ENCODE measurements at regions not wholly inside any gene's neighbourhood (a gene's known extent, or its start where the extent isn't known, plus 50 kb on each side); places are given as distances from the start of the nearest gene placed in this dataset.

DNA sequence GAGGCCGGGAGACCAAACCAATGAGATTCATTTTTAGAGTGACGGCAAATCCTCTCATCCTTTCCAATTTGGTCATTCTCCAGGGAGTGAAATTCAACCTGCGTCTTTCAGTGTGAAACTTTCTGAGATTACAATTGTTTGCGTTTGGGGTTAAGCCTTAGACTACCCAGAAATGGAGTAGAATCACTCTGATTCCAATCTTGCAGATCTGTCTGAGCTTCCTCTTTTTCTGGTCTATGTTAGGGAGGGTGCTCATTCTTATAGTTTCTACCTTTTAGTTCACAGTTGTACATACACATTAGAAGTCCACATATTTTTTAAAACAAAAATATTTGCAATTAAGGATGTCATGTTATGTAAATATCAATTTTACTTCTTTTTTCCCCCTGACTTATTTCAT, 183.0 kb upstream of the PHACTR1 start:
- H3K27me3 ChIP-seq (ENCODE audit: control insufficient read depth, insufficient read depth, low read length) = no peaks in the 10 kb centered on the region
- intact Hi-C loops (cut with DNase I) = no loop called here
- no peaks in the 10 kb centered on the region for H3K36me3 ChIP-seq (ENCODE audit: control insufficient read depth in 2 of 3, insufficient read depth in 3 of 3, low read length in 3 of 3)
- DNase-seq (no peak), FAIRE-seq (no peak)
- H3K9me3 ChIP-seq (ENCODE audit: control insufficient read depth in 2 of 3, insufficient read depth in 1 of 3, low read length in 3 of 3) = no peaks in the 10 kb centered on the region
- H3K4me1 ChIP-seq (ENCODE audit: control insufficient read depth in 2 of 3, insufficient read depth in 2 of 3, low read depth in 1 of 3, low read length in 3 of 3) = peaks cover 0 to 3% (median 0%) of the 10 kb centered on the region in 3 donors
- H3K27ac ChIP-seq (ENCODE audit: low read depth in 2 of 2, low read length in 2 of 2) = no peak overlapping the region
- H3K4me3 ChIP-seq (ENCODE audit: low read length in 3 of 3) = no peak overlapping the region
- no peak overlapping the region for H3K9ac ChIP-seq (ENCODE audit: low read length in 3 of 3)
- TF ChIP-seq, protein P1, sequence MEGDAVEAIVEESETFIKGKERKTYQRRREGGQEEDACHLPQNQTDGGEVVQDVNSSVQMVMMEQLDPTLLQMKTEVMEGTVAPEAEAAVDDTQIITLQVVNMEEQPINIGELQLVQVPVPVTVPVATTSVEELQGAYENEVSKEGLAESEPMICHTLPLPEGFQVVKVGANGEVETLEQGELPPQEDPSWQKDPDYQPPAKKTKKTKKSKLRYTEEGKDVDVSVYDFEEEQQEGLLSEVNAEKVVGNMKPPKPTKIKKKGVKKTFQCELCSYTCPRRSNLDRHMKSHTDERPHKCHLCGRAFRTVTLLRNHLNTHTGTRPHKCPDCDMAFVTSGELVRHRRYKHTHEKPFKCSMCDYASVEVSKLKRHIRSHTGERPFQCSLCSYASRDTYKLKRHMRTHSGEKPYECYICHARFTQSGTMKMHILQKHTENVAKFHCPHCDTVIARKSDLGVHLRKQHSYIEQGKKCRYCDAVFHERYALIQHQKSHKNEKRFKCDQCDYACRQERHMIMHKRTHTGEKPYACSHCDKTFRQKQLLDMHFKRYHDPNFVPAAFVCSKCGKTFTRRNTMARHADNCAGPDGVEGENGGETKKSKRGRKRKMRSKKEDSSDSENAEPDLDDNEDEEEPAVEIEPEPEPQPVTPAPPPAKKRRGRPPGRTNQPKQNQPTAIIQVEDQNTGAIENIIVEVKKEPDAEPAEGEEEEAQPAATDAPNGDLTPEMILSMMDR (IDR thresholded peaks at IDR 0.05; ENCODE audit: borderline replicate concordance, extremely low read depth, insufficient read depth) = no peak

DNA sequence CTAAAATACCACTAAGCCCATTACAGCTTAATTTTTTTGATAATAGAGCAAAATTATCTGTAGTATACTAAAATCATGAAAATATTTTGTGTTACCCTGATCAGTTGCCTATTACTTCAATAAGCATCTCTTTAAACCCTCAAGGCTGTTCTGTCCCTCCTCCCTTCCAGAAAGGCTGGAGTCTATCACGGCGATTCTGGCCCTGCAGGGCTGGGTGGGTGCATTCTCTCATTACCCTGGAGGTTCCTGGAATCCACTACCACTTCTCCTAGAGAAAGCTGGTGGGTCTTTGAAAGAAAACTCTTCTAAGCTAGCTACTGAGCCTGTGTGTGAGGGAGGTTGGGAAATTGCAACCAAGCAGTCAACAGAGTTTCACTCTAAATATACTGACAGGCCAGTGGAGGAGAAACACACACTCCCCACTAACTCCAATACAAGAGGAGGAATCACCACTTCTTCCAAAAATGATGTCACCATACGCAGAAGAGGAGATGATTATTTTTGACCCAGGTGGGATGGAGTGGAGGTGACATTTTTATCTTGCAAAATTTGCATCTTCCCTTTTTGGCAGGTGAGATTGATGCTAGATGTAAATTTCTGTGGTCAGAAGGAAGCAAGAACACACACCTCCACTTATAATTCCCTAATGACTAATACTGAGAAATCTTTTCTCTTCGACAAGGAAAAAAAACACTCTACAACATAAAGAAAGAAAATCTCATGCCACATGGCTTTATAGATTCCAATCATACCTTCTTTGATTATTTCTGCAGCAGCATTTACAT, 182.3 kb upstream of the PHACTR1 start:
- DNase-seq = no peak
- H3K27me3 ChIP-seq (ENCODE audit: control insufficient read depth, insufficient read depth, low read length) = no peaks in the 10 kb centered on the region

DNA sequence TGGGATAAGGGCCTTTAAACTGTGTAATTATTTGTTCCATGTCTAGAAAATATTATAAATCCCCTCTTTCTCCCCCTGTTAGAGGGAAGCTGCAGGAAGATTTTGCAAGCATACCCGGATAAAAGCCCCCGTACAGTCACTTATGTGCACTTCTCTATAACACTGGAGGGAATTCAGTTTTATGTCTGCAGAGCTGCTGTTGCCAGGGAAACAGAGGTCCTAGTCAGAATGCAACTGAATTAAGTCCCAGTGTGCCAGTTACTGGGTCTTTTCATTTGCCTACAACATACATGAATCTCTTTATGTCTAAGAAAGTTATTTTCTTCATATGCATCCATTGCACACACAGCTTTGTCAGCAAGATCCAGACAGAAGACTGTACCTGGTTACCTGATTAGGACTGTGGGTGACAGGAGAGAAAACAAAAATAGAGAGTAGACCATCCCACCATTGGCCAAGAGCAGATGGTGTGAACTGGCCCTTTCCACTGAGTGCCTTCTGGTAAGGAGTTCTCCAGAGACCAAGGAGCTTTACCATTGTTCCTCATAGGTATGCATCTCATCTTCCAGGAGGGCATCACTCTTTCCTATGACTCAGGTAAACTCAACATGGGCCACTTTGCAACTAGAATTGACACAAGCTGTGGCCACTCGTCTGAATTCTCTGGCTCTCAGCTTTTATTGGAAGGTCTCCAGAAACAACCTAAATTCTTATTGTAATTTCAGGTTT, 180.8 kb upstream of the PHACTR1 start:
- TF ChIP-seq, protein P1 (IDR thresholded peaks at IDR 0.05; ENCODE audit: borderline replicate concordance, extremely low read depth, insufficient read depth) = no peak
- no peaks in the 10 kb centered on the region for H3K9me3 ChIP-seq (ENCODE audit: control insufficient read depth in 2 of 3, insufficient read depth in 1 of 3, low read length in 3 of 3)
- DNase-seq = no peak
- H3K4me1 ChIP-seq (ENCODE audit: control insufficient read depth in 2 of 3, insufficient read depth in 2 of 3, low read depth in 1 of 3, low read length in 3 of 3) = peaks cover 0 to 14% (median 0%) of the 10 kb centered on the region in 3 donors
- H3K27me3 ChIP-seq (ENCODE audit: control insufficient read depth, insufficient read depth, low read length) = no peaks in the 10 kb centered on the region
- no peak for FAIRE-seq
- no peak overlapping the region for H3K9ac ChIP-seq (ENCODE audit: low read length in 3 of 3)
- no peak overlapping the region for H3K27ac ChIP-seq (ENCODE audit: low read depth in 2 of 2, low read length in 2 of 2)
- intact Hi-C loops (cut with DNase I) = no loop called here
- no peaks in the 10 kb centered on the region for H3K36me3 ChIP-seq (ENCODE audit: control insufficient read depth in 2 of 3, insufficient read depth in 3 of 3, low read length in 3 of 3)
- no peak overlapping the region for H3K4me3 ChIP-seq (ENCODE audit: low read length in 3 of 3)

More for the DNA sequence above, 182.3 kb upstream of the PHACTR1 start:
- no peaks in the 10 kb centered on the region for H3K9me3 ChIP-seq (ENCODE audit: control insufficient read depth in 2 of 3, insufficient read depth in 1 of 3, low read length in 3 of 3)
- H3K4me1 ChIP-seq (ENCODE audit: control insufficient read depth in 2 of 3, insufficient read depth in 2 of 3, low read depth in 1 of 3, low read length in 3 of 3) = peaks cover 0 to 7% (median 0%) of the 10 kb centered on the region in 3 donors
- H3K4me3 ChIP-seq (ENCODE audit: low read length in 3 of 3) = no peak overlapping the region
- H3K9ac ChIP-seq (ENCODE audit: low read length in 3 of 3) = no peak overlapping the region
- no peak for FAIRE-seq
- TF ChIP-seq, protein P1 (IDR thresholded peaks at IDR 0.05; ENCODE audit: borderline replicate concordance, extremely low read depth, insufficient read depth) = no peak
- intact Hi-C loops (cut with DNase I) = no loop called here
- no peak overlapping the region for H3K27ac ChIP-seq (ENCODE audit: low read depth in 2 of 2, low read length in 2 of 2)
- no peaks in the 10 kb centered on the region for H3K36me3 ChIP-seq (ENCODE audit: control insufficient read depth in 2 of 3, insufficient read depth in 3 of 3, low read length in 3 of 3)
